ENCODE measurements at regions not wholly inside any gene's neighbourhood (a gene's known extent, or its start where the extent isn't known, plus 50 kb on each side); places are given as distances from the start of the nearest gene placed in this dataset.

DNA sequence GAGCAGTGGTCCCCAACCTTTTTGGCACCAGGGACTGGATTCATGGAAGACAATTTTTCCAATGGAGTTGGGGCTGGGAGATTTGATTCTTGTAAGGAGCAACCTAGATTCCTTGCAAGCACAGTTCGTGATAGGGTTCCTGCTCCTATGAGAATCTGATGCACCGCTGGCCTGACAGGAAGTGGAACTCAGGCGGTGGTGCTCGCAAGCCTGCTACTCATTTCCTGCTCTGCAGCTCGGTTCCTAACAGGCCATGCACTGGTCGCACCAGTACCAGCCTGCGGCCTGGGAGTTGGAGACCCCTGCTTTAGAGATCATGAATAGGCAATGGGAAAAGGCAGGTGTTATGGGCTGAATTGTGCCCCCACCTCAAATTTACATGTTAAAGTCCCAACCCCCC lies 131.2 kb downstream of the PFDN4 start:
- Histone ChIP-seq H3K27me3 (ENCODE audit: control insufficient read depth in 4 of 4, insufficient read depth in 4 of 4, low read length in 3 of 4) (no peaks in the 10 kb centered on the region), H3K27ac (ENCODE audit: low read depth in 1 of 2, low read length in 2 of 2) (no peak overlapping the region), H3K36me3 (ENCODE audit: control insufficient read depth in 4 of 4, insufficient read depth in 3 of 4, low read depth in 1 of 4, low read length in 3 of 4) (no peaks in the 10 kb centered on the region), H3K9ac (ENCODE audit: low read depth in 1 of 2, low read length in 2 of 2) (no peak overlapping the region), H3K4me1 (ENCODE audit: control insufficient read depth in 4 of 4, insufficient read depth in 4 of 4, low read length in 3 of 4) (peaks cover 0 to 3% (median 0%) of the 10 kb centered on the region in 4 donors), H3K9me3 (ENCODE audit: control insufficient read depth in 4 of 4, low read length in 3 of 4) (no peaks in the 10 kb centered on the region), H3K4me3 (ENCODE audit: low read depth in 1 of 3, low read length in 3 of 3) (no peak overlapping the region)
- WGBS, result 79% methylated on average over 7 of the region's 7 CpGs
- TF ChIP-seq YY1 (IDR thresholded peaks at IDR 0.05) (no peak), GABPA (IDR thresholded peaks at IDR 0.05 in 1 of 2, conservative IDR thresholded peaks at IDR 0.05 in 1 of 2) (no peak), TAF1 (conservative IDR thresholded peaks at IDR 0.05) (no peak), SP1 (IDR thresholded peaks at IDR 0.05) (no peak), HNF4G (IDR thresholded peaks at IDR 0.05) (no peak), RAD21 (IDR thresholded peaks at IDR 0.05) (no peak), FOXA1 (IDR thresholded peaks at IDR 0.05) (no peak), EGR1 (IDR thresholded peaks at IDR 0.05; ENCODE audit: low read depth in 2 of 2) (no peak), FOXA2 (IDR thresholded peaks at IDR 0.05) (no peak), HNF4A (conservative IDR thresholded peaks at IDR 0.05) (no peak)
- TF ChIP-seq, protein P1, sequence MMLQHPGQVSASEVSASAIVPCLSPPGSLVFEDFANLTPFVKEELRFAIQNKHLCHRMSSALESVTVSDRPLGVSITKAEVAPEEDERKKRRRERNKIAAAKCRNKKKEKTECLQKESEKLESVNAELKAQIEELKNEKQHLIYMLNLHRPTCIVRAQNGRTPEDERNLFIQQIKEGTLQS (IDR thresholded peaks at IDR 0.05), result no peak
- TF ChIP-seq, protein P2, sequence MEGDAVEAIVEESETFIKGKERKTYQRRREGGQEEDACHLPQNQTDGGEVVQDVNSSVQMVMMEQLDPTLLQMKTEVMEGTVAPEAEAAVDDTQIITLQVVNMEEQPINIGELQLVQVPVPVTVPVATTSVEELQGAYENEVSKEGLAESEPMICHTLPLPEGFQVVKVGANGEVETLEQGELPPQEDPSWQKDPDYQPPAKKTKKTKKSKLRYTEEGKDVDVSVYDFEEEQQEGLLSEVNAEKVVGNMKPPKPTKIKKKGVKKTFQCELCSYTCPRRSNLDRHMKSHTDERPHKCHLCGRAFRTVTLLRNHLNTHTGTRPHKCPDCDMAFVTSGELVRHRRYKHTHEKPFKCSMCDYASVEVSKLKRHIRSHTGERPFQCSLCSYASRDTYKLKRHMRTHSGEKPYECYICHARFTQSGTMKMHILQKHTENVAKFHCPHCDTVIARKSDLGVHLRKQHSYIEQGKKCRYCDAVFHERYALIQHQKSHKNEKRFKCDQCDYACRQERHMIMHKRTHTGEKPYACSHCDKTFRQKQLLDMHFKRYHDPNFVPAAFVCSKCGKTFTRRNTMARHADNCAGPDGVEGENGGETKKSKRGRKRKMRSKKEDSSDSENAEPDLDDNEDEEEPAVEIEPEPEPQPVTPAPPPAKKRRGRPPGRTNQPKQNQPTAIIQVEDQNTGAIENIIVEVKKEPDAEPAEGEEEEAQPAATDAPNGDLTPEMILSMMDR (IDR thresholded peaks at IDR 0.05; ENCODE audit: low read depth, low read length, missing input control), result no peak
- TF ChIP-seq, protein P3, sequence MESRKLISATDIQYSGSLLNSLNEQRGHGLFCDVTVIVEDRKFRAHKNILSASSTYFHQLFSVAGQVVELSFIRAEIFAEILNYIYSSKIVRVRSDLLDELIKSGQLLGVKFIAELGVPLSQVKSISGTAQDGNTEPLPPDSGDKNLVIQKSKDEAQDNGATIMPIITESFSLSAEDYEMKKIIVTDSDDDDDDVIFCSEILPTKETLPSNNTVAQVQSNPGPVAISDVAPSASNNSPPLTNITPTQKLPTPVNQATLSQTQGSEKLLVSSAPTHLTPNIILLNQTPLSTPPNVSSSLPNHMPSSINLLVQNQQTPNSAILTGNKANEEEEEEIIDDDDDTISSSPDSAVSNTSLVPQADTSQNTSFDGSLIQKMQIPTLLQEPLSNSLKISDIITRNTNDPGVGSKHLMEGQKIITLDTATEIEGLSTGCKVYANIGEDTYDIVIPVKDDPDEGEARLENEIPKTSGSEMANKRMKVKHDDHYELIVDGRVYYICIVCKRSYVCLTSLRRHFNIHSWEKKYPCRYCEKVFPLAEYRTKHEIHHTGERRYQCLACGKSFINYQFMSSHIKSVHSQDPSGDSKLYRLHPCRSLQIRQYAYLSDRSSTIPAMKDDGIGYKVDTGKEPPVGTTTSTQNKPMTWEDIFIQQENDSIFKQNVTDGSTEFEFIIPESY (IDR thresholded peaks at IDR 0.05), result no peak
- TF ChIP-seq, protein P4, sequence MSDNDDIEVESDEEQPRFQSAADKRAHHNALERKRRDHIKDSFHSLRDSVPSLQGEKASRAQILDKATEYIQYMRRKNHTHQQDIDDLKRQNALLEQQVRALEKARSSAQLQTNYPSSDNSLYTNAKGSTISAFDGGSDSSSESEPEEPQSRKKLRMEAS (IDR thresholded peaks at IDR 0.05), result no peak
- DNase-seq (ENCODE audit: low spot score), result no peak

GRCh38 chr20:54340206-54340605 lies 132.3 kb downstream of the PFDN4 start:
- peaks cover 0 to 3% (median 0%) of the 10 kb centered on the region in 4 donors for H3K4me1 ChIP-seq (ENCODE audit: control insufficient read depth in 4 of 4, insufficient read depth in 4 of 4, low read length in 3 of 4)
- H3K4me3 ChIP-seq (ENCODE audit: low read depth in 1 of 3, low read length in 3 of 3), result no peak overlapping the region
- TF ChIP-seq SP1 (IDR thresholded peaks at IDR 0.05) (no peak), FOXA2 (IDR thresholded peaks at IDR 0.05) (peak; percentile 8), JUND (IDR thresholded peaks at IDR 0.05) (peak in 1 of 2 donors; percentile 11), HNF4A (conservative IDR thresholded peaks at IDR 0.05) (peak in 1 of 2 donors; percentile 19)
- H3K27ac ChIP-seq (ENCODE audit: low read depth in 1 of 2, low read length in 2 of 2), result no peak overlapping the region
- H3K9me3 ChIP-seq (ENCODE audit: control insufficient read depth in 4 of 4, low read length in 3 of 4), result no peaks in the 10 kb centered on the region
- no peaks in the 10 kb centered on the region for H3K36me3 ChIP-seq (ENCODE audit: control insufficient read depth in 4 of 4, insufficient read depth in 3 of 4, low read depth in 1 of 4, low read length in 3 of 4)
- no peak for DNase-seq (ENCODE audit: low spot score)
- no peak overlapping the region for H3K9ac ChIP-seq (ENCODE audit: low read depth in 1 of 2, low read length in 2 of 2)
- WGBS, result 22% methylated on average over 1 of the region's 1 CpG
- no peaks in the 10 kb centered on the region for H3K27me3 ChIP-seq (ENCODE audit: control insufficient read depth in 4 of 4, insufficient read depth in 4 of 4, low read length in 3 of 4)

DNA sequence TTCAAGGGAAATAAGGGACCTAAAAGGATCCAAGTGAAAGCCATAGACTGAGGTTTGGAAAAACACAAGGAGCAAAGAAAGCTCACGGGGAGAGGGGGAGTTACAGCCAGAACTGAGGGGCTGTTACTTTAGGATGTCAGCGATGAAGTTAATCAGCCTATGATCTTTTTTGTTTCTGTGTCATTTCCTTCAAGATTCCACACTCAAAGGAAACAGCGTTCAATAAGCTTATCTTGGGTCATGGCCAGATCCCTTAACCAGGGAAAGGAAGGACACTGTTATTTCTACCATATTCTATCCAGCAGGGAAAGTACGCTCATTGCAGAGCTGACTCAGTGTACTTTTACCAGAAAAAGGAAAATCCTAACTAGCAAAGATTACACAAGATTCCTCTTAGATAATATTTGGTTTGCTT lies 132.8 kb downstream of the PFDN4 start:
- Histone ChIP-seq H3K27ac (ENCODE audit: low read depth in 1 of 2, low read length in 2 of 2) (no peak overlapping the region), H3K9me3 (ENCODE audit: control insufficient read depth in 4 of 4, low read length in 3 of 4) (no peaks in the 10 kb centered on the region), H3K27me3 (ENCODE audit: control insufficient read depth in 4 of 4, insufficient read depth in 4 of 4, low read length in 3 of 4) (no peaks in the 10 kb centered on the region), H3K9ac (ENCODE audit: low read depth in 1 of 2, low read length in 2 of 2) (no peak overlapping the region), H3K4me1 (ENCODE audit: control insufficient read depth in 4 of 4, insufficient read depth in 4 of 4, low read length in 3 of 4) (peaks cover 0 to 3% (median 0%) of the 10 kb centered on the region in 4 donors), H3K4me3 (ENCODE audit: low read depth in 1 of 3, low read length in 3 of 3) (no peak overlapping the region), H3K36me3 (ENCODE audit: control insufficient read depth in 4 of 4, insufficient read depth in 3 of 4, low read depth in 1 of 4, low read length in 3 of 4) (no peaks in the 10 kb centered on the region)
- WGBS, result 42% methylated on average over 4 of the region's 4 CpGs
- no peak for DNase-seq (ENCODE audit: low spot score)
- TF ChIP-seq RXRA (IDR thresholded peaks at IDR 0.05) (no peak), HNF4A (conservative IDR thresholded peaks at IDR 0.05) (no peak), FOXA2 (IDR thresholded peaks at IDR 0.05) (no peak), FOXA1 (IDR thresholded peaks at IDR 0.05) (no peak), NR2F2 (IDR thresholded peaks at IDR 0.05) (no peak), YY1 (IDR thresholded peaks at IDR 0.05) (no peak), RAD21 (IDR thresholded peaks at IDR 0.05) (no peak), GABPA (IDR thresholded peaks at IDR 0.05 in 1 of 2, conservative IDR thresholded peaks at IDR 0.05 in 1 of 2) (no peak), TAF1 (conservative IDR thresholded peaks at IDR 0.05) (no peak)
- TF ChIP-seq, protein P2 (IDR thresholded peaks at IDR 0.05; ENCODE audit: low read depth, low read length, missing input control), result no peak
- TF ChIP-seq, protein P3 (IDR thresholded peaks at IDR 0.05), result no peak

Measured in liver (tissue), 8 donors.